ENCODE measurements at regions not wholly inside any gene's neighbourhood (a gene's known extent, or its start where the extent isn't known, plus 50 kb on each side); places are given as distances from the start of the nearest gene placed in this dataset.

DNA sequence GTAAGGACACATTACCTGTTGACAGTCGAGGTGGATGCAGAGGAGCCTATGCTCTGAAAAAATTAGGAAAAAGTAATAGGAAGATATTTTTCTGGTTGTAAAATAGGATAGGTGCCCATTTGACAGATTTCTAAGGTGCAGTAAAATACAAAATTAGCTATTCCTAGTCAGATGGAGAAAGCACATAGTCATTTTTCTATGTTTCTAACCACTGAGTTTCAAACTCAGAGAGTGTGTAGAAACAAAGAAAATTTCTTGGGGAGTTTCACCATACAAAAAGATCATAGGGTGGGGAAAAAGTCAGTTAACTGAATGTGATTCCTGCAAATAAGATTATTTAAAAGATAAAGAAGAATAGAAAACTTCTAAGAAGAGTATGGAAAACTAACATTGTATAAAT lies 666.9 kb downstream of the KCNT2 start:
- TF ChIP-seq, protein P1, sequence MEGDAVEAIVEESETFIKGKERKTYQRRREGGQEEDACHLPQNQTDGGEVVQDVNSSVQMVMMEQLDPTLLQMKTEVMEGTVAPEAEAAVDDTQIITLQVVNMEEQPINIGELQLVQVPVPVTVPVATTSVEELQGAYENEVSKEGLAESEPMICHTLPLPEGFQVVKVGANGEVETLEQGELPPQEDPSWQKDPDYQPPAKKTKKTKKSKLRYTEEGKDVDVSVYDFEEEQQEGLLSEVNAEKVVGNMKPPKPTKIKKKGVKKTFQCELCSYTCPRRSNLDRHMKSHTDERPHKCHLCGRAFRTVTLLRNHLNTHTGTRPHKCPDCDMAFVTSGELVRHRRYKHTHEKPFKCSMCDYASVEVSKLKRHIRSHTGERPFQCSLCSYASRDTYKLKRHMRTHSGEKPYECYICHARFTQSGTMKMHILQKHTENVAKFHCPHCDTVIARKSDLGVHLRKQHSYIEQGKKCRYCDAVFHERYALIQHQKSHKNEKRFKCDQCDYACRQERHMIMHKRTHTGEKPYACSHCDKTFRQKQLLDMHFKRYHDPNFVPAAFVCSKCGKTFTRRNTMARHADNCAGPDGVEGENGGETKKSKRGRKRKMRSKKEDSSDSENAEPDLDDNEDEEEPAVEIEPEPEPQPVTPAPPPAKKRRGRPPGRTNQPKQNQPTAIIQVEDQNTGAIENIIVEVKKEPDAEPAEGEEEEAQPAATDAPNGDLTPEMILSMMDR (conservative IDR thresholded peaks at IDR 0.05; ENCODE audit: low read length): no peak
- no peak for TF ChIP-seq EZH2phosphoT487 (IDR thresholded peaks at IDR 0.05; ENCODE audit: borderline replicate concordance, low read depth, low read length)
